Lung microvascular endothelial cell (primary cell): ENCODE measurements at regions not wholly inside any gene's neighbourhood (a gene's known extent, or its start where the extent isn't known, plus 50 kb on each side); places are given as distances from the start of the nearest gene placed in this dataset.
A peak's percentile ranks its signal among the peaks of the same experiment; 100 is the strongest.

Experiments
- DNase-seq, 2 donors: peaks; one replicate each; pipeline versions ENCODE4 v3.0.0 to v3.0.0-alpha.2; 2010; ENCODE audit warnings: low read depth in 2 of 2

DNA sequence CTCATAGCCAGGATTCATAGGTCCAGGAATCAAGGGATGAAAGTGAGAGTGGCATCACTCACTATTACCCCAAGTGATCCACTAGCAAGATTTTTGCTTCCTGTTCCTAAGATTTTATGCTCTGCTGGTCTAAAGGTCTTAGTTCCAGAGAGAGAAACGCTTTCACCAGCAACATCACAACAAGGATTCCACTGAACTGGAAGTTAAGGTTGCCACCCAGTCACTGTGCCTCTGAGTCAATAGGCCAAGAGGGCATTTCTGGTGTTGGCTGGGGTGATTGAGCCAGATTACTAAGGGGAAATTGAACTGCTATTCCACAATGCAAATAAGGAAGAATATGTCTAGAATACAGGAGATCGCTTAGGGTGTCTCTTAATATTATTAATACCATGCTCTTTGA lies 142.5 kb upstream of the ARID2 start:
- DNase-seq, result no peak

DNA sequence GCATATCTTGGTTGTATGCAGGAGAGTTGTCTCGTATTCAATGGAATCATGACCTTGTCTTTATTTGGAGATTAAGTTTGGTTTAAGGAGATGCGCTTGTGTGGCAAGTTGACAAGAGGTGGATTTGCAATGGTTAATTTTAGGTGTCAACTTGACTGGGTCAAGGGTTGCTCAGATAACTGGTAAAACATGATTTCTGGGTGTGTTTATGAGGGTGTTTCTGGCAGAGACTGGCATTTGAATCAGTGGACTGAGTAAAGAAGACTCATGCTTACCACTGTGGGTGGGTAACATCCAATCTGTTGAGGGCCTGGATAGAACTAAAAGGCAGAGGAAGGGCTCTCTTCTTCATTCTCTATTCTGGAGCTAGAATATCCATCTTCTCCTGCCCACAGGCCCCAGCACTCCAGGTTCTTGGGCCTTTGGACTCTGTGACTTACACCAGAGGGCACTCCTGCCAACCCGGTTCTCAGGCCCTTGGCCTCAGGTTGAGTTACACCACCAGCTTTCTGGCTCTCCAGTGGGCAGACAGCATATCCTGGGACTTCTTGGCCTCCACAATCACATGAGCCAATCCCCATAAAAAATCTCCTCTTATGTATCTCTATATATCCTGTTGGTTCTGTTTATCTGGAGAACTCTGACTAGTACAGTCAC lies 141.5 kb upstream of the ARID2 start:
- DNase-seq, result peak in 1 of 2 donors; percentile 14

DNA sequence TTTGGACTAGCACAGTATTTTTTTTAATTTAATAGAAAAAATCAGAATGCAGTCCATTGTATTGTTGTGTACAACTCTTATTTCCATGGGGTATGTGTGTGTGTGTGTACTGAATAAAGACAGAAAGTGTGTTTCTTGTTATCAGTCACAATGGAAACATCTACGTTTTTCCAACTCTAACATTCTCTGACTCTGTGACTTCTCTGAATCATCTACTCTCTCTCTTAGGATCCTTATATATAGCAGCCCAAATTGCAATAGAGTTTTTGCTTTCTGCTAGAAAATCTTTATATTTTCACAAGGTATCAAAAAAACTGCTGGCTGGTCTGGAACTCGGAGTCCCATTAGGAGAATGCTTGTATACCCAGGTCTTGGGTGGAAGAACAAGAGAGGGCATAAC lies 138.9 kb upstream of the ARID2 start:
- DNase-seq, result no peak

GRCh38 chr12:45591635-45592034 lies 137.9 kb upstream of the ARID2 start:
- DNase-seq, result no peak

DNA sequence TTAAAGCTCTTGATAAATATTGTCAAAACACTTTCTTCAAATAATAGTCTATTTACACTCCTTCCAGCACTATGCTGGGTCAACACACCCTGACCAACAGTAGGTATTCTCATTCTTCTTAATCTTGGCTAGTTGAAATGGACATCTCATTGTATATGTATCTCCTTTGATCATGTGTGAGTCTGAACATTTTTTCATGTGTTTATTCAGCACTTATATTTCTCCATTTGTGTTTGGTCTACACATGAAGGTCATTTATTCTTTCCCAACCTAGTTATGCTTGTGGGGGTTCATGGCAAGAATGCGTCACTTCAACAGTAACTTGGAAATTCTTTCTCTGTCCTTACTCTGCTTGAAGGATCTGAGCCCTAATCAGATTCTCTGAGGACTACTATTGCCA lies 133.1 kb upstream of the ARID2 start:
- DNase-seq, result no peak

GRCh38 chr12:45598336-45598735 lies 131.2 kb upstream of the ARID2 start:
- no peak for DNase-seq

- no peak for DNase-seq
Measured at GRCh38 chr12:45598761-45599160, 130.7 kb upstream of the ARID2 start.

GRCh38 chr12:45599196-45599595 lies 130.3 kb upstream of the ARID2 start:
- no peak for DNase-seq

DNA sequence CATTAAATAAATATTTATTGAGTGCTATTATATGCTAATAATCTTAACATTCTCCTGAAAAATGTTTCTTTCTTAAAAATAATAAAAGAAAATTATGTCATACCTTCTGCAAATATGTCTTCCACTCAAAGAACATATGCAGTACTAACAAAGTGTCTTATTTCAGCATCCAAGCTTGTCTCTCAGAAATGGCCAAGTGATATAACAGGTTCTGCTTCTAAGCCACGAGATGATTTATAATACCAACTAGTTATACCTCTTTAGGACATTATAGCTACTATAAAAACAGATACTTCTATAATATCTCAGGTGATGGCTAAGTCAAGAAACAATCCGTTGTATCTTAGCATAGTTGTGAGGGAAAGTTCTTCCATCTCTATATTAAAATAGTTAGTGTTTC lies 128.1 kb upstream of the ARID2 start:
- DNase-seq, result no peak

DNA sequence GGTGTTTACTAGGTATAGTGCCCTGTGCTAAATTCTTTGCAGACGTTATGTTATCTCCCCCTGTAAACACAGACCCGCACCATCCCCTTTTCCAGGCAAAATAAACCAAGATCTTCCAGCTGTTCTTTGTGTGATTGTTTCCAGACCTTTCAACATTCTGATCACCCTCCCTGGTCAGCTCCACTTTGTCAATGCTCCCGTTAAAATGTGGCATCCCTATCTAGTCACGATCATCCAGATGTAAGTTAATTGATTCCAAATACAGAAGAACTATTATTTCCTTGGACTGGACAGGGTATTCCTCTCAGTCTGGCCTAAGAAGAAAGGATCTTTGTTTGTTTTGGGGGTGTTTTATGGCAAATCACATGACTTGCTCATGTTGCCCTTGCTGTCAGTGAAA lies 127.6 kb upstream of the ARID2 start:
- no peak for DNase-seq

GRCh38 chr12:45605624-45606023 lies 123.9 kb upstream of the ARID2 start:
- no peak for DNase-seq

GRCh38 chr12:45611061-45611460 lies 118.4 kb upstream of the ARID2 start:
- DNase-seq, result no peak

DNA sequence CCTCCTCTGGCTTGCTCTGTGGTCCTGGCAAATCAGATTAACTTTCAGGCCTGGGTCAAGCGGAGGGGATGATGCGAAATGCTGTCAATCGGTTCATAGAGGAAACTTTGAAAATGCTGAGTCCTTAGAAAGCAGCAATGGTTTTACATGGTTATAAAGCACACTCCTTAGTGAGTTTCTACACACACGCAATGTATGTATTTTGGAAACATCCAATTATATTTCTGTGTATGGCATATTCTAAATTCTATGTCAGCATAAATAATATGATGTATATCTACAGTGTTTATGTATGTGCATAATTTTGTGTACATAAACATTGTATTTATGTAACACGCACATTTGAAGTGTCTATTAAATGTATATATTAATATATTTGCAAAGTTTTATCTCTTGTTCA lies 118.0 kb upstream of the ARID2 start:
- DNase-seq, result peak in 1 of 2 donors; percentile 13

GRCh38 chr12:45612044-45612794 lies 117.3 kb upstream of the ARID2 start:
- DNase-seq, result peak; percentile 7 to 88

- DNase-seq, result peak in 1 of 2 donors; percentile 49
Measured at GRCh38 chr12:45613296-45613695, 116.2 kb upstream of the ARID2 start.

DNA sequence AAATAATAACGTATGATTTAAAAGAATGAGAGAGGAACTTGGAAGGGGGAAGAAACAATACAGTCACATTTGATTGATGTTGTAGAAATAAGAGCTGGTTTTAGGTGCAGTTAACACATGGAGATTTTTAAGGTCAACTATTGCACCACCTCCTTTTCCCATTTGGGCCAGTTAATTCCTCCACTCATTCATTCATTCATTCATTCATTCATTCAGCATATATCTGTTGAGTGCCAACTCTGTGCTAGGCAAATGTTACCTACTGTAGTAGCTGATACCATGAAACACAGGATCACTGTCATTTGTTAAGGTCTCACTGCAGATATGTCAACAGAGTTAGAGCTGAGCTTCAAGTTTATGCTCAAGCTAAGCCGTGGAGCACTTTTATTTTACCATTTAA lies 115.7 kb upstream of the ARID2 start:
- DNase-seq, result no peak

- DNase-seq, result peak in 1 of 2 donors; percentile 79
Measured at GRCh38 chr12:45615268-45615667, 114.2 kb upstream of the ARID2 start.

DNA sequence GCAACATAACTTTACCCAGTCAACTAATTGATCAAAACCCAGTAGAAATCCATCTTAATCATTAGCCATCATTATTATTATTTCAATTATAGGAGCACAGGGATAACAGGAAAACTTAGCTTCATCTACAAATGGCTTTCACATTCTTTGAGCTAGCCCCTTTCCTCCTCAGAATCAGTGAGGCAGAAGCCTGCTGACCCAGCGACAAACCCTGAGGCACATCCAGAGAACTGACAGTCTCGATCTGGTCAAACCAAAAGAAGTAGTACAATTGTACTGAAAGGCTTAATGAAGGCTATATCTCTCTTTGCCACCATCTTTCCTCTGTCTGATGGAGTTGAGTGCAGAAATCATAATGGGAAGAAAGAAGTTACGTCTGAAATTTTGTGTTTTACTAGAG lies 109.8 kb upstream of the ARID2 start:
- DNase-seq, result no peak

DNA sequence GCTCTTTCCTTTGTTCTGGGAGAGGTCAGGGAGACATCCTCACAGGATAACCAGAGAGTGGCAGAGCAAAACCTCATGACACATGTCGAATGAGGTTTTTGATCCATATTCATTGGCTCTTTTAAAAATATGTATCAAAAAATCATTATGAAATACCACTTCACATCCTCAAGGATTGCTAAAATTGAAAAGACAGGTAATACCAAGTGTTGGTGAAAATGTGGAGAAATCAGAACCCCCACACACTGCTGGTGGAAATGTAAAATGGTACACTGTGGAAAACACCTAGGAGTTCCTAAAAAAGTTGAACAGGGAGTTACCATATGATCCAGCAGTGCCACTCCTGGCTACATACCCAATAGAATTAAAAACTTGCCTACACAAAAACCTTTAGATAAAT lies 107.8 kb upstream of the ARID2 start:
- no peak for DNase-seq

GRCh38 chr12:45622210-45622937 lies 107.1 kb upstream of the ARID2 start:
- no peak for DNase-seq

DNA sequence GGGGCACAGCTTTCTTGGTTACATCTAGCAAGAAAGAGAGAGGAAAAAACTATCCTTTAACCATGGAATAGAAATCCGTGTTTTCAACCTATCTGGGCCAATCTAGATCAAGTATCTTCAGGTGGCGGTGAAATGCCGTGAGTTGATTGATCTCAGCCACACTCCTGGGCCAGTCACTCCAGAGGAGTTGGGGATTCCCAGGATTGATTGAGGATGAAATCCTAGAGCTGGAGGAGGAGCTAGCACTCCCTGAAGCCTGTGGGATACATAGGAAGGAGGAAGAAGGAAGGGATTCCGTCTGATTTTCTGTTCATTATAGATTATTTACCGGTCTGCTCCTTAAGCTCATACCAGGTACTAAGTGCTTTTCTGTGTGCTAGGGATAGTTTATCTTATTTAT lies 106.3 kb upstream of the ARID2 start:
- no peak for DNase-seq

- DNase-seq, result no peak
Measured at GRCh38 chr12:45623940-45624339, 105.6 kb upstream of the ARID2 start.

DNA sequence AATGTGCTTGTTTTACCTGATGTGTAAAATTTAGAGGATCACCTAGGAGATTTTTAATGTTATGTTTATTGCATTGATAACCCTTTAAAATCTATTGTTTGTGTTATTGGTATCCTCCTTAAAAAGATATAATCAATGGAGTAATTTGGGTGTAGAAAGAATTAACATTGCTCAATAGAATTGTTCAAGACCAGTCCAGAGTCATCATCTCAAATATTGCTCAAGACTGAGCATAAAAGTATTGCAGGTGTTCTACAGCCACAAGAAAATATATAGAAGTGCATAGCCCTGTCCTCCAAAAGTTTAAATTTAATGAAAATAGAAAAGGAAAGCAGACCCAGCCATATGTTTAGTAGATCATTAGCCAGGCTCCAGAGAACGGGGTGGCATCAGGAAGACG lies 102.5 kb upstream of the ARID2 start:
- no peak for DNase-seq
